Brain microvascular endothelial cell (primary cell): ENCODE measurements at regions not wholly inside any gene's neighbourhood (a gene's known extent, or its start where the extent isn't known, plus 50 kb on each side); places are given as distances from the start of the nearest gene placed in this dataset.
"Not testable (repeated sequence)": the region's sequence is repeated elsewhere in the genome, so short reads cannot be mapped to it uniquely, and the experiment has no call there.

Source experiments
- DNase-seq: peaks from one replicate; pipeline ENCODE4 v3.0.0-alpha.2; 2020
- H3K27ac ChIP-seq: fragments of 250-450 bp; sonication (Bioruptor Pico); 2 replicates; pipeline ENCODE4 v1.5.1; 2020; ENCODE audit warnings: mild to moderate bottlenecking, moderate library complexity
- H3K27me3 ChIP-seq: fragments of 250-450 bp; sonication (Bioruptor Pico); replicated peaks from 2 replicates; pipeline ENCODE4 v1.5.1; 2020; ENCODE audit warnings: mild to moderate bottlenecking
- H3K36me3 ChIP-seq: fragments of 250-450 bp; sonication (Bioruptor Pico); replicated peaks from 2 replicates; pipeline ENCODE4 v1.5.1; 2020; ENCODE audit warnings: mild to moderate bottlenecking
- H3K4me3 ChIP-seq: 2 replicates; pipeline ENCODE4 v1.5.1; 2011; ENCODE audit warnings: low read depth, mild to moderate bottlenecking, control low read depth, low read length, moderate library complexity
- in situ Hi-C: cut with HindIII; loops from 2 replicates; pipeline ENCODE4 v1.10.0; 2017; ENCODE audit warnings: low sequenced_read_pairs, low pct_ligation_motif_present
- TF ChIP-seq, protein P1 (sequence below): IDR thresholded peaks from 2 replicates; pipeline ENCODE4 v1.5.1; 2011; ENCODE audit warnings: low read depth, mild to moderate bottlenecking, moderate library complexity, low read length, control low read depth, inconsistent platforms; ENCODE audit errors: missing control alignments

DNA sequence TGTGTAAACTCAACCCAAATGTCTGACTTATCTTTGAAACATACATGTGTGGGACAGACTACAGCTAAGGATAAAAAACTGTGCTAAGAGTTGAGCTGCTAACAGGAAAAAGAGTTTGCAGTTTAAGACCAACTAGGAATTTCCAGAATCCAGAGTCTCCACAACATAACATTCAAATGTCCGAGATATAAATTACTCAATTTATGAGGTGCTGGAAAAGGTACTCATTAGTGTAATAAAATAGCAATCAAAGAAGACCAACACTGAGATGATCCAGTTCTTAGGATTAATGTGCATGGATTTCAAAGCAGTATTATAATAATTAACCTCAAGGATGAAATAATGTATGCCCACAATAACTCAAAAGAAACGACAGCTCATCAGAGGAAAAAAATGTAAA lies 426.5 kb upstream of the KCNMB2 start:
- Histone ChIP-seq H3K27ac (no peak overlapping the region), H3K27me3 (no peaks in the 10 kb centered on the region), H3K36me3 (no peaks in the 10 kb centered on the region), H3K4me3 (no peak overlapping the region)
- TF ChIP-seq, protein P1, sequence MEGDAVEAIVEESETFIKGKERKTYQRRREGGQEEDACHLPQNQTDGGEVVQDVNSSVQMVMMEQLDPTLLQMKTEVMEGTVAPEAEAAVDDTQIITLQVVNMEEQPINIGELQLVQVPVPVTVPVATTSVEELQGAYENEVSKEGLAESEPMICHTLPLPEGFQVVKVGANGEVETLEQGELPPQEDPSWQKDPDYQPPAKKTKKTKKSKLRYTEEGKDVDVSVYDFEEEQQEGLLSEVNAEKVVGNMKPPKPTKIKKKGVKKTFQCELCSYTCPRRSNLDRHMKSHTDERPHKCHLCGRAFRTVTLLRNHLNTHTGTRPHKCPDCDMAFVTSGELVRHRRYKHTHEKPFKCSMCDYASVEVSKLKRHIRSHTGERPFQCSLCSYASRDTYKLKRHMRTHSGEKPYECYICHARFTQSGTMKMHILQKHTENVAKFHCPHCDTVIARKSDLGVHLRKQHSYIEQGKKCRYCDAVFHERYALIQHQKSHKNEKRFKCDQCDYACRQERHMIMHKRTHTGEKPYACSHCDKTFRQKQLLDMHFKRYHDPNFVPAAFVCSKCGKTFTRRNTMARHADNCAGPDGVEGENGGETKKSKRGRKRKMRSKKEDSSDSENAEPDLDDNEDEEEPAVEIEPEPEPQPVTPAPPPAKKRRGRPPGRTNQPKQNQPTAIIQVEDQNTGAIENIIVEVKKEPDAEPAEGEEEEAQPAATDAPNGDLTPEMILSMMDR, result no peak
- in situ Hi-C loops, result no loop called here
- no peak for DNase-seq

DNA sequence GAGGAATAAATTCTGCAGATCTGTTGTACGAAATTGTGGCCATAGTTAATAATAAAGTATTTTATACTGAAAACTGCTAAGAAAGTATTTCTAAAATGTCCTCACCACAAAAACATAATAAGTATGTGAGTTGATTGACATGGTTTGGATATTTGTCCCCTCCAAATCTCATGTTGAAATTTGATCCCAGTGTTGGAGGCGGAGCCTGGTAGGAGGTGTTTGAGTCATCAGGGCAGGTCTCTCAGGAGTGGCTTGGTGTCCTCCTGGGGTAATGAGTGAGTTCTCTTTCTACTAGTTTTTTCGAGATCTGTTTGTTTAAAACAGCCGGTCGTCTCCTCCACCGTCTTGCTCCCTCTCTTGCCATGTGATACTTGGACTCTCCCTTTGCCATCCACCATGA lies 424.1 kb upstream of the KCNMB2 start:
- DNase-seq, result no peak

DNA sequence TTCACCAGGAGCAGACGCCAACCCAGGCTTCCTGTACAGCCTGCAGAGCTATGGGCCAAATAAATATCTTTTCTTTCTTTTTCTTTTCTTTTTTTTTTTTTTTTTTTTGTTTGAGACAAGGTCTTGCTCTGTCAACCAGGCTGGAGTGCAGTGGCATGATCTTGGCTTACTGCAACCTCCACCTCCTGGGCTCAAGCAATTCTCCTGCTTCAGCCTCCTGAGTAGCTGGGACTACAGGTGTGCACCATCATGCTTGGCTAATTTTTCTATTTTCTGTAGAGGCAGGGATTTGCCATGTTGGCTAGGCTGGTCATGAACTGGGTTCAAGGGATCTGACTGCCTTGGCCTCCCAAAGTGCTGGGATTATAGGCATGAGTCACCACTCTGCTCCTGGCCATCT lies 423.7 kb upstream of the KCNMB2 start:
- in situ Hi-C loops, H3K36me3 ChIP-seq, H3K27ac ChIP-seq, H3K4me3 ChIP-seq, DNase-seq, H3K27me3 ChIP-seq: not testable (repeated sequence)

More for the DNA sequence above, 424.1 kb upstream of the KCNMB2 start:
- Histone ChIP-seq H3K27ac (no peak overlapping the region), H3K27me3 (no peaks in the 10 kb centered on the region), H3K36me3 (no peaks in the 10 kb centered on the region), H3K4me3 (no peak overlapping the region)
- in situ Hi-C loops, result no loop called here
- TF ChIP-seq, protein P1, result no peak

DNA sequence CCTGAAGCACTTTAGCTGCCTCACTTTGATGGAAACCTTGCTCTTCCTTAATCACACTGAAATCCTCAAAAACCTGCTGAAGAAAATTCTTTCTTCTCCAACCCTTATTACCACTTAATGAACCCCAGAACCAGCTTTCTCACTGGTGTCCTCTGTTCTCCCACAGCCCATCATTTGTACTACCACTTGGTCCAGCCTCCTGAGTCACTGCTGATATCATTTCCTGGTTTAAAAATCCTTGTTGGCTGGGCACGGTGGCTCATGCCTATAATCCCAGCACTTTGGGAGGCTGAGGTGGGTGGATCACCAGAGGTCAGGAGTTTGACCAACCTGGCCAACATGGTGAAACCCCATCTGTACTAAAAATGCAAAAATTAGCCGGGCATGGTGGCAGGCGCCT lies 418.6 kb upstream of the KCNMB2 start:
- Histone ChIP-seq H3K27ac (no peak overlapping the region), H3K27me3 (no peaks in the 10 kb centered on the region), H3K4me3 (no peak overlapping the region), H3K36me3 (no peaks in the 10 kb centered on the region)
- TF ChIP-seq, protein P1, result no peak
- peak; percentile 15 for DNase-seq
- in situ Hi-C loops, result no loop called here

DNA sequence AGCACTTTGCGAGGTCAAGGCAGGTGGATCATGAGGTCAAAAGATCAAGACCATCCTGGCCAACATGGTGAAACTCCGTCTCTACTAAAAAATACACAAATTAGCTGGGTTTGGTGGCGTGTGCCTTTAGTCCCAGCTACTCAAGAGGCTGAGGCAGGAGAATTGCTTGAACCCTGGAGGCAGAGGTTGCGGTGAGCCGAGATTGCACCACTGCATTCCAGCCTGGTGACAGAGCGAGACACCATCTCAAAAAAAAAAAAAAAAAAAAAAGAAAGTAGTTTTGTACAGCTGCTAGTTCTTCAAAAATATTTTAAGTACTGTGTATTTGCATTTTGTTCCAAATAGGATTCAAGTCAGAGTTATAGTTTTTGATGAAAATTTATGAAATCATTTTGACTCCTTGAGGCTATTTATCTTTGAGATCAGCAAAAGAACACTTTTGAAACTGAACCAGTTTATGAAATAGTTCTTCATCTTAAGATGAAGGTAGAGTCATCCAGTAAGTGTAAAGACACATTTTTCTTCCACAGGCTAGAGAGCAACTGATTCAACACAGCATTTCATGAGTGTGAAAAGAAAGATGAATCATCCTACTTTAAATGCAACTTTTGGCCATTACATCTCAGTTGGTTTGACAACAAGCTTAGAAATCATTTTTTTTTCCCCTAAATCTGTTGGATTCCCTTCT lies 416.5 kb upstream of the KCNMB2 start:
- in situ Hi-C loops, H3K36me3 ChIP-seq, H3K4me3 ChIP-seq, H3K27me3 ChIP-seq: not testable (repeated sequence)
- peak overlapping the region; percentile 58 for H3K27ac ChIP-seq
- peak; percentile 79 for DNase-seq

DNA sequence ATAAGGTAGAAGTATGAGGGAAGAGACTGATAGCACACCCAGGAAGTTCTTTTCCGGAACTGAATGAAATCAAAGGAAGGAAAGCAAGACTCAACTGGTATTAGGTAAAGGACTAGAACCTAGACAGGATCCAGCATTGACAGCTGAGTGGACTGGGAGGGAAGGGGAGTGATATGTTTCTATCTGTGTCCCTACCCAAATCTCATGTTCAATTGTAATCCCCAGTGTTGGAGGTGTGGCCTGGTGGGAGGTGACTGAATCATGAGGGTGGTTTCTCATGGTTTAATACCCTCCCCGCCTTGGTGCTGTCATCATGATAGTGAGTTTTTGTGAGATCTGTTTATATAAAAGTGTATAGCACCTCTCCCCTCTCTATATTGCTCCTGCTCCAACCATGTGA lies 415.9 kb upstream of the KCNMB2 start:
- no peaks in the 10 kb centered on the region for H3K27me3 ChIP-seq
- no peak overlapping the region for H3K4me3 ChIP-seq
- peak overlapping the region; percentile 58 for H3K27ac ChIP-seq
- TF ChIP-seq, protein P1, result no peak
- in situ Hi-C loops, result no loop called here
- H3K36me3 ChIP-seq, result no peaks in the 10 kb centered on the region
- peak; percentile 5 for DNase-seq

DNA sequence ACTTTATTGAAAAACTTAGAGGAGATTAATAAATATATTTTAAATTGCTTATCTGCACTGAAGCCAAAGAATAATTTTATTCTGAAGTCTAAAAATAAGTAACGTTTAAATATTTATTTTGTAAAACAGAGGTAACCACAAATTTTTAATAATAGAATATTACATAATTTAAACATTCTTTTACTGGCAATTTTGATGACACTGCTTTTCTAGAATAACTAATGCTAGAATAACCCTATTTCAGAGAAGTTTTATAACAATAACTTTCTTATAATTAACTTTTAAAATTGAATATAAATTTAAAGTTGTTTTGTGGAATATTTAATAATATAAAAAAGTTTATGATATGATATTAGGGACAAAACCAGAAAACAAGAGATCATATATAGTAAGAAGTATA lies 409.6 kb upstream of the KCNMB2 start:
- Histone ChIP-seq H3K27ac (no peak overlapping the region), H3K36me3 (no peaks in the 10 kb centered on the region), H3K27me3 (no peaks in the 10 kb centered on the region), H3K4me3 (no peak overlapping the region)
- in situ Hi-C loops, result no loop called here
- TF ChIP-seq, protein P1, result no peak
- DNase-seq, result no peak
